Spleen (tissue), 7 donors: ENCODE measurements at regions not wholly inside any gene's neighbourhood (a gene's known extent, or its start where the extent isn't known, plus 50 kb on each side); places are given as distances from the start of the nearest gene placed in this dataset.

Source experiments
- CTCF ChIP-seq, 11 experiments: fragments of 200-600 bp in 7 of 11; fragments of 450-650 bp in 4 of 11; sonication (generic) in 4 of 11; IDR thresholded peaks in 8 of 11; conservative IDR thresholded peaks in 3 of 11; 1 replicate in 7 of 11; 2 replicates in 4 of 11; pipeline versions ENCODE4 v1.4.0 to v1.8.0; 2016 to 2021; ENCODE audit warnings: antibody characterized with exemption in 11 of 11, inconsistent platforms in 4 of 11, mild to moderate bottlenecking in 1 of 11
- POLR2A ChIP-seq, 3 donors: fragments of 450-650 bp; IDR thresholded peaks; one replicate each; pipeline ENCODE4 v1.5.1; 2017; ENCODE audit warnings: antibody characterized with exemption in 3 of 3, mild to moderate bottlenecking in 1 of 3
- POLR2AphosphoS5 ChIP-seq, 3 donors: sonication (generic); formaldehyde crosslinking; IDR thresholded peaks; one replicate each; pipeline ENCODE4 v1.5.1; 2017; ENCODE audit warnings: antibody characterized with exemption in 3 of 3
- donor health status: DM: no; HTN: no; CAD: no; lungs with moderate emphysema.
- donor health status: DM: no; HTN: no; CAD: no.
- donor health status: DM: no; HTN: no; CAD: no.

GRCh38 chr14:53534841-53535240 is 381.7 kb upstream of the DDHD1 start:
- TF ChIP-seq POLR2A (IDR thresholded peaks at IDR 0.05) (no peak), POLR2AphosphoS5 (IDR thresholded peaks at IDR 0.05) (no peak), CTCF (IDR thresholded peaks at IDR 0.05 in 8 of 11, conservative IDR thresholded peaks at IDR 0.05 in 3 of 11) (no peak)
